Right lobe of liver (tissue), 4 donors: ENCODE measurements at regions not wholly inside any gene's neighbourhood (a gene's known extent, or its start where the extent isn't known, plus 50 kb on each side); places are given as distances from the start of the nearest gene placed in this dataset.

Source experiments
- POLR2A ChIP-seq: fragments of 450-650 bp; IDR thresholded peaks from one replicate; pipeline ENCODE4 v1.6.1; 2017; ENCODE audit warnings: antibody characterized with exemption, mild to moderate bottlenecking
- TF ChIP-seq, protein P1 (sequence below), 4 donors: fragments of 200-600 bp in 3 of 4; fragments of 450-650 bp in 1 of 4; IDR thresholded peaks; one replicate each; pipeline versions ENCODE4 v1.5.1 to v1.8.0; 2016 to 2022; ENCODE audit warnings: antibody characterized with exemption in 4 of 4, mild to moderate bottlenecking in 2 of 4
- donor health status: DM: no; HTN: no; CAD: no.
- donor health status: DM: no; HTN: no; CAD: no.
- donor health status: DM: no; HTN: yes; CAD: no.

DNA sequence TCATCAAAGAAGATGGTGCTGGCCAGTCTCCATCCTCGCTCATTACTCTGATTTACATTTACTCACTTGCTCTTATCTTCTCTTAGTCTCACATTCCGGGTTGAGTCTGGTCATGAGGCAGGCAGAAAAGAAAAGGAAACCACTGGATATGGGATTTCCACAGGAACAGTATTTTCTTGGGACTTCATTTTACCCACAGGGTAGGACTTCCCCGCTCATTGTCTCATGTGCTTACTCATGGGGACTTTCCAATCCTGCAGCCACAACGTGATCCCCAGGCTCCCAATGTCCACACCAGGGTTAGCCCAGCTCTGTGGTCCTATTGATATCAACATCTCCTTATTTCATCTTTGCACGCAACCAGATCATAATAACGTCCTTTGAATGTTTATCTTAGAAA, 373.8 kb downstream of the TMEM182 start:
- TF ChIP-seq, protein P1, sequence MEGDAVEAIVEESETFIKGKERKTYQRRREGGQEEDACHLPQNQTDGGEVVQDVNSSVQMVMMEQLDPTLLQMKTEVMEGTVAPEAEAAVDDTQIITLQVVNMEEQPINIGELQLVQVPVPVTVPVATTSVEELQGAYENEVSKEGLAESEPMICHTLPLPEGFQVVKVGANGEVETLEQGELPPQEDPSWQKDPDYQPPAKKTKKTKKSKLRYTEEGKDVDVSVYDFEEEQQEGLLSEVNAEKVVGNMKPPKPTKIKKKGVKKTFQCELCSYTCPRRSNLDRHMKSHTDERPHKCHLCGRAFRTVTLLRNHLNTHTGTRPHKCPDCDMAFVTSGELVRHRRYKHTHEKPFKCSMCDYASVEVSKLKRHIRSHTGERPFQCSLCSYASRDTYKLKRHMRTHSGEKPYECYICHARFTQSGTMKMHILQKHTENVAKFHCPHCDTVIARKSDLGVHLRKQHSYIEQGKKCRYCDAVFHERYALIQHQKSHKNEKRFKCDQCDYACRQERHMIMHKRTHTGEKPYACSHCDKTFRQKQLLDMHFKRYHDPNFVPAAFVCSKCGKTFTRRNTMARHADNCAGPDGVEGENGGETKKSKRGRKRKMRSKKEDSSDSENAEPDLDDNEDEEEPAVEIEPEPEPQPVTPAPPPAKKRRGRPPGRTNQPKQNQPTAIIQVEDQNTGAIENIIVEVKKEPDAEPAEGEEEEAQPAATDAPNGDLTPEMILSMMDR (IDR thresholded peaks at IDR 0.05), result no peak
- no peak for TF ChIP-seq POLR2A
